ENCODE measurements at regions not wholly inside any gene's neighbourhood (a gene's known extent, or its start where the extent isn't known, plus 50 kb on each side); places are given as distances from the start of the nearest gene placed in this dataset.
A peak's percentile ranks its signal among the peaks of the same experiment; 100 is the strongest.

- no peaks in the 10 kb centered on the region for H3K79me2 ChIP-seq (ENCODE audit: low read depth)
- peaks cover 3% of the 10 kb centered on the region; the same call in 1 of the 2 replicates for H3K9me2 ChIP-seq (ENCODE audit: insufficient read depth)
- H3K4me3 ChIP-seq = no peak overlapping the region
- no peak overlapping the region for H3K27ac ChIP-seq
- TF ChIP-seq, protein P1, sequence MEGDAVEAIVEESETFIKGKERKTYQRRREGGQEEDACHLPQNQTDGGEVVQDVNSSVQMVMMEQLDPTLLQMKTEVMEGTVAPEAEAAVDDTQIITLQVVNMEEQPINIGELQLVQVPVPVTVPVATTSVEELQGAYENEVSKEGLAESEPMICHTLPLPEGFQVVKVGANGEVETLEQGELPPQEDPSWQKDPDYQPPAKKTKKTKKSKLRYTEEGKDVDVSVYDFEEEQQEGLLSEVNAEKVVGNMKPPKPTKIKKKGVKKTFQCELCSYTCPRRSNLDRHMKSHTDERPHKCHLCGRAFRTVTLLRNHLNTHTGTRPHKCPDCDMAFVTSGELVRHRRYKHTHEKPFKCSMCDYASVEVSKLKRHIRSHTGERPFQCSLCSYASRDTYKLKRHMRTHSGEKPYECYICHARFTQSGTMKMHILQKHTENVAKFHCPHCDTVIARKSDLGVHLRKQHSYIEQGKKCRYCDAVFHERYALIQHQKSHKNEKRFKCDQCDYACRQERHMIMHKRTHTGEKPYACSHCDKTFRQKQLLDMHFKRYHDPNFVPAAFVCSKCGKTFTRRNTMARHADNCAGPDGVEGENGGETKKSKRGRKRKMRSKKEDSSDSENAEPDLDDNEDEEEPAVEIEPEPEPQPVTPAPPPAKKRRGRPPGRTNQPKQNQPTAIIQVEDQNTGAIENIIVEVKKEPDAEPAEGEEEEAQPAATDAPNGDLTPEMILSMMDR (conservative IDR thresholded peaks at IDR 0.05) = no peak
- TF ChIP-seq EZH2 (IDR thresholded peaks at IDR 0.05; ENCODE audit: low read depth) = no peak
- H3K9me3 ChIP-seq (ENCODE audit: insufficient read depth, low read depth) = no peaks in the 10 kb centered on the region
- H3K4me2 ChIP-seq = no peak overlapping the region
- BruUV-seq (replicated peaks) = no TSS peak
- CTCF ChIA-PET = no interaction called here
- H3F3A ChIP-seq (ENCODE audit: insufficient read depth, low read depth) = no peaks in the 10 kb centered on the region
- no peaks in the 10 kb centered on the region for H3K4me1 ChIP-seq (replicated peaks; ENCODE audit: insufficient read depth)
- POLR2A ChIA-PET (ENCODE audit: unreplicated experiment) = no interaction called here
- intact Hi-C loops (cut with micrococcal nuclease; ENCODE audit: unreplicated experiment) = no loop called here
- H3K27me3 ChIP-seq (ENCODE audit: insufficient read depth, low read depth) = no peaks in the 10 kb centered on the region
- H3K36me3 ChIP-seq (ENCODE audit: low read depth) = no peaks in the 10 kb centered on the region
- no peak overlapping the region for H2AFZ ChIP-seq
- no peaks in the 10 kb centered on the region for H4K20me1 ChIP-seq (ENCODE audit: insufficient read depth)
- DNase-seq = peak in 1 of 2 experiments; percentile 25
Measured at GRCh38 chr1:118346936-118347335, 161.9 kb upstream of the SPAG17 start.

DNA sequence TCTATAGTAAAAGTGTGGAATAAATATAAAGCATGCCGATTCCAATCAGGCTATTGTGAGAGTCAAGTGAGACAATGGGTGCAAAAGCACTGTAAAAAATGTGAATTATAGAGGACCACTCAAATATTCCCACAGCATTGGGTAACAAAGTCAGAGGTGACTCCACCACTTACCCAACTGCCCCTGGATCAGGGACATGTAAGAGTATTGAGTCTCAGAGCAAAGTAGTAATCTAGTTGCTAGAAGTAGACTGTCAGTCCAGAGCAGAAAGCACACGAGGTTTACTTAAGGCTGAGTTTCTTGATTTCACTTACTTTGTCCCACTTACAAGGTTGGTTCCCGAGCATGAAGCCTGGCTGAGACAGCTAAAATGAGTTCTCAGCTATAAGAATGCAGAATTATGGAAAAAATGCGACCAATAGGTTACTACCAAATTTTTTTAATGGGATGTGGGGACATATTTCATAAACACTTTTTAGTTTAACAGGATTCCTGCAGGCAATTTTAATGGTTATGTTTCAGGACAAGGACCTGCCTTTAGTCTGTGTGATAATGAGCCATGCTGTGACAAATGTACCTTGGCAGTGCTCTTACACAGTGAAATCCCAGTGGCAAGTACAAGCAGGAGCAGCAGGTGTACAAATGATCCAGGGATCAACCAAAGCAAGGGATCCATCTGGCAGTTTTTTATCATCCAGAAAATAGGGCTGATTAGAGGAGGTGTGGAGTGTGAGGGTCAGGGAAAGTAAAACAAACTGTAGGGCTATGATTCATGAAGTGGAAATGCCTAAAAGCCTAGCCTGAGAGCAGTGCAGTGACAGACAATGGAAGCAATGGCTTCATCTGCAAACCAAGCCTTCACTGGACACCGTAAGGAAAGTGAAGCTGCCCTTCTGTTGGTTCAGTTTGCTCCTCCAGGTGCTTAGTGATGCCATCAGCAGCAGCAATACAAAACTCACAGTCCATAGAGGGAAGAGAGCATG lies 156.2 kb upstream of the SPAG17 start:
- POLR2A ChIA-PET (ENCODE audit: unreplicated experiment) = no interaction called here
- TF ChIP-seq, protein P1 (conservative IDR thresholded peaks at IDR 0.05) = no peak
- no peak for TF ChIP-seq EZH2 (IDR thresholded peaks at IDR 0.05; ENCODE audit: low read depth)
- no peaks in the 10 kb centered on the region for H3K36me3 ChIP-seq (ENCODE audit: low read depth)
- peaks cover 4% of the 10 kb centered on the region; the same call in 1 of the 2 replicates for H3F3A ChIP-seq (ENCODE audit: insufficient read depth, low read depth)
- no peaks in the 10 kb centered on the region for H4K20me1 ChIP-seq (ENCODE audit: insufficient read depth)
- no peak overlapping the region for H3K4me2 ChIP-seq
- H3K9me2 ChIP-seq (ENCODE audit: insufficient read depth) = no peaks in the 10 kb centered on the region
- CTCF ChIA-PET = no interaction called here
- H3K9me3 ChIP-seq (ENCODE audit: insufficient read depth, low read depth) = no peaks in the 10 kb centered on the region
- no peaks in the 10 kb centered on the region for H3K79me2 ChIP-seq (ENCODE audit: low read depth)
- no peak overlapping the region for H3K4me3 ChIP-seq
- H3K27ac ChIP-seq = no peak overlapping the region
- BruUV-seq (replicated peaks) = no TSS peak
- peaks cover 15% of the 10 kb centered on the region; the same call in 1 of the 2 replicates for H3K4me1 ChIP-seq (replicated peaks; ENCODE audit: insufficient read depth)
- DNase-seq = peak in 1 of 2 experiments; percentile 28
- intact Hi-C loops (cut with micrococcal nuclease; ENCODE audit: unreplicated experiment) = no loop called here
- no peak overlapping the region for H2AFZ ChIP-seq
- H3K27me3 ChIP-seq (ENCODE audit: insufficient read depth, low read depth) = no peaks in the 10 kb centered on the region

- POLR2A ChIA-PET (ENCODE audit: unreplicated experiment) = no interaction called here
- no peak overlapping the region for H3K27ac ChIP-seq
- no peaks in the 10 kb centered on the region for H3K36me3 ChIP-seq (ENCODE audit: low read depth)
- no peaks in the 10 kb centered on the region for H3K79me2 ChIP-seq (ENCODE audit: low read depth)
- no peaks in the 10 kb centered on the region for H3K9me3 ChIP-seq (ENCODE audit: insufficient read depth, low read depth)
- H3K9me2 ChIP-seq (ENCODE audit: insufficient read depth) = no peaks in the 10 kb centered on the region
- no peak overlapping the region for H3K4me3 ChIP-seq
- peak overlapping the region; percentile 20 for H3K4me2 ChIP-seq
- H4K20me1 ChIP-seq (ENCODE audit: insufficient read depth) = no peaks in the 10 kb centered on the region
- H3F3A ChIP-seq (ENCODE audit: insufficient read depth, low read depth) = peaks cover 4% of the 10 kb centered on the region; the same call in 1 of the 2 replicates
- intact Hi-C loops (cut with micrococcal nuclease; ENCODE audit: unreplicated experiment) = no loop called here
- TF ChIP-seq, protein P1 (conservative IDR thresholded peaks at IDR 0.05) = no peak
- no peak for TF ChIP-seq EZH2 (IDR thresholded peaks at IDR 0.05; ENCODE audit: low read depth)
- peaks cover 15% of the 10 kb centered on the region; the same call in 1 of the 2 replicates for H3K4me1 ChIP-seq (replicated peaks; ENCODE audit: insufficient read depth)
- no peak overlapping the region for H2AFZ ChIP-seq
- DNase-seq = peak in 1 of 2 experiments; percentile 26
- H3K27me3 ChIP-seq (ENCODE audit: insufficient read depth, low read depth) = no peaks in the 10 kb centered on the region
- CTCF ChIA-PET = no interaction called here
- no TSS peak for BruUV-seq (replicated peaks)
Measured at GRCh38 chr1:118339400-118340124, 154.5 kb upstream of the SPAG17 start.
